HFF-Myc (cell line): ENCODE measurements at regions not wholly inside any gene's neighbourhood (a gene's known extent, or its start where the extent isn't known, plus 50 kb on each side); places are given as distances from the start of the nearest gene placed in this dataset.

Experiments used
- DNase-seq: peaks from one replicate; pipeline ENCODE4 v3.0.0-alpha.2; 2011; ENCODE audit warnings: low read depth; ENCODE audit errors: extremely low read depth
- H3K4me3 ChIP-seq: replicated peaks from 2 replicates; pipeline ENCODE4 v1.5.1; 2011; ENCODE audit warnings: low read depth, mild to moderate bottlenecking, control low read depth, low read length
- CTCF ChIP-seq: IDR thresholded peaks from 2 replicates; pipeline ENCODE4 v1.5.1; 2012; ENCODE audit warnings: mild to moderate bottlenecking, low read depth, low read length, control low read depth; ENCODE audit errors: missing control alignments

- H3K4me3 ChIP-seq: no peak overlapping the region
- no peak for TF ChIP-seq CTCF
- DNase-seq: no peak
Observed at GRCh38 chr21:15401331-15401730, 328.5 kb upstream of the USP25 start.

- no peak for DNase-seq
- H3K4me3 ChIP-seq: no peak overlapping the region
- TF ChIP-seq CTCF: no peak
Observed at GRCh38 chr21:15405214-15405613, 324.6 kb upstream of the USP25 start.

GRCh38 chr21:15406791-15407190, 323.0 kb upstream of the USP25 start:
- no peak for TF ChIP-seq CTCF
- no peak for DNase-seq
- no peak overlapping the region for H3K4me3 ChIP-seq

GRCh38 chr21:15407585-15407984, 322.2 kb upstream of the USP25 start:
- no peak overlapping the region for H3K4me3 ChIP-seq
- no peak for DNase-seq
- TF ChIP-seq CTCF: no peak

- H3K4me3 ChIP-seq: no peak overlapping the region
- no peak for DNase-seq
- TF ChIP-seq CTCF: no peak
Observed at GRCh38 chr21:15408089-15408488, 321.7 kb upstream of the USP25 start.

- no peak for DNase-seq
- no peak overlapping the region for H3K4me3 ChIP-seq
- no peak for TF ChIP-seq CTCF
Observed at GRCh38 chr21:15409031-15409430, 320.8 kb upstream of the USP25 start.

- TF ChIP-seq CTCF: no peak
- DNase-seq: no peak
- H3K4me3 ChIP-seq: no peak overlapping the region
Observed at GRCh38 chr21:15410853-15411252, 318.9 kb upstream of the USP25 start.
